ENCODE measurements at regions not wholly inside any gene's neighbourhood (a gene's known extent, or its start where the extent isn't known, plus 50 kb on each side); places are given as distances from the start of the nearest gene placed in this dataset.

DNA sequence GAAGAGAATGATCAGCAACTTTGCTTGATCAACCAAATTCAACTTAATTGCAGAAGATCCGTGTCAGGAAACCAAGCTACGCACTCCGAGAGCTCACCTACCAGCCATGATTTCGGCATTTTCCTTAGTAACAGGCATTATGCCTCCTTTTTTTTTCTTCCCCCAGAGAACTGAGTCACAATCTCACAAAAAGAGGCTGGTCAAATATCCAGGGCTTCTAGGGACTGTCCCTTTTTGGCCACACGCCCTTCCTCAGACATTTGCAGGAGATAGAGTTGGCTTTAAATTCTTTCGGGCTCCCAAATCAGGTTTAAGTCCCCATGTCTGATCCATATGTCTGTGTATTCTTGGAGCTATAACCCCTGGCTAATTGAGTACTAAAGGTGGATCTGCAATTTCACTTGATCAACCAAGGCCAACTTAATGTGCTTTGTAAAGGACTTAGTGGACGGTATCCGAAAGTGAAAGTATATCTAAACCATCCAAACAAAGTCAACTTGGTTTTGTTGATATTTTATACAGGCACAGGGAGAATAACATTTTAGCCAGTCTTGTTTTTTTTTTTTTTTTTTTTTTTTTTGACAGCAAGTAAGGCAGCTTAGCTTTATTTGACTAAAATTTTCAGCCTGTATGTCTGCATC, 100.8 kb upstream of the TBCA start:
- DNase-seq (ENCODE audit: low spot score) (no peak), ATAC-seq (ENCODE audit: insufficient number of reproducible peaks, low FRiP score, low read depth) (no peak)
- no peaks in the 10 kb centered on the region for H3K9me3 ChIP-seq
- no peaks in the 10 kb centered on the region for H3K36me3 ChIP-seq
- no peaks in the 10 kb centered on the region for H3K4me1 ChIP-seq (ENCODE audit: control insufficient read depth in 1 of 2, low read depth in 2 of 2)
- no peak overlapping the region for H3K27ac ChIP-seq
- H3K4me3 ChIP-seq = peak overlapping the region; percentile 13
- no peaks in the 10 kb centered on the region for H3K27me3 ChIP-seq (replicated peaks; ENCODE audit: insufficient read depth)
- TF ChIP-seq, protein P1, sequence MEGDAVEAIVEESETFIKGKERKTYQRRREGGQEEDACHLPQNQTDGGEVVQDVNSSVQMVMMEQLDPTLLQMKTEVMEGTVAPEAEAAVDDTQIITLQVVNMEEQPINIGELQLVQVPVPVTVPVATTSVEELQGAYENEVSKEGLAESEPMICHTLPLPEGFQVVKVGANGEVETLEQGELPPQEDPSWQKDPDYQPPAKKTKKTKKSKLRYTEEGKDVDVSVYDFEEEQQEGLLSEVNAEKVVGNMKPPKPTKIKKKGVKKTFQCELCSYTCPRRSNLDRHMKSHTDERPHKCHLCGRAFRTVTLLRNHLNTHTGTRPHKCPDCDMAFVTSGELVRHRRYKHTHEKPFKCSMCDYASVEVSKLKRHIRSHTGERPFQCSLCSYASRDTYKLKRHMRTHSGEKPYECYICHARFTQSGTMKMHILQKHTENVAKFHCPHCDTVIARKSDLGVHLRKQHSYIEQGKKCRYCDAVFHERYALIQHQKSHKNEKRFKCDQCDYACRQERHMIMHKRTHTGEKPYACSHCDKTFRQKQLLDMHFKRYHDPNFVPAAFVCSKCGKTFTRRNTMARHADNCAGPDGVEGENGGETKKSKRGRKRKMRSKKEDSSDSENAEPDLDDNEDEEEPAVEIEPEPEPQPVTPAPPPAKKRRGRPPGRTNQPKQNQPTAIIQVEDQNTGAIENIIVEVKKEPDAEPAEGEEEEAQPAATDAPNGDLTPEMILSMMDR (IDR thresholded peaks at IDR 0.05) = no peak

GRCh38 chr5:77876316-77876715, 100.2 kb upstream of the TBCA start:
- no peak overlapping the region for H3K4me3 ChIP-seq

GRCh38 chr5:77874691-77875090, 98.6 kb upstream of the TBCA start:
- no peak for DNase-seq (ENCODE audit: low spot score)
- H3K4me3 ChIP-seq = no peak overlapping the region
- no peaks in the 10 kb centered on the region for H3K9me3 ChIP-seq
- no peaks in the 10 kb centered on the region for H3K36me3 ChIP-seq
- ATAC-seq (ENCODE audit: insufficient number of reproducible peaks, low FRiP score, low read depth) = no peak
- H3K27ac ChIP-seq = no peak overlapping the region
- TF ChIP-seq, protein P1 (IDR thresholded peaks at IDR 0.05) = no peak
- no peaks in the 10 kb centered on the region for H3K4me1 ChIP-seq (ENCODE audit: control insufficient read depth in 1 of 2, low read depth in 2 of 2)
- no peaks in the 10 kb centered on the region for H3K27me3 ChIP-seq (replicated peaks; ENCODE audit: insufficient read depth)

More at GRCh38 chr5:77876316-77876715, 100.2 kb upstream of the TBCA start:
- DNase-seq (ENCODE audit: low spot score) = no peak
- H3K9me3 ChIP-seq = no peaks in the 10 kb centered on the region
- no peaks in the 10 kb centered on the region for H3K27me3 ChIP-seq (replicated peaks; ENCODE audit: insufficient read depth)
- no peak for ATAC-seq (ENCODE audit: insufficient number of reproducible peaks, low FRiP score, low read depth)
- H3K27ac ChIP-seq = no peak overlapping the region
- no peaks in the 10 kb centered on the region for H3K36me3 ChIP-seq
- TF ChIP-seq, protein P1 (IDR thresholded peaks at IDR 0.05) = no peak
- no peaks in the 10 kb centered on the region for H3K4me1 ChIP-seq (ENCODE audit: control insufficient read depth in 1 of 2, low read depth in 2 of 2)

DNA sequence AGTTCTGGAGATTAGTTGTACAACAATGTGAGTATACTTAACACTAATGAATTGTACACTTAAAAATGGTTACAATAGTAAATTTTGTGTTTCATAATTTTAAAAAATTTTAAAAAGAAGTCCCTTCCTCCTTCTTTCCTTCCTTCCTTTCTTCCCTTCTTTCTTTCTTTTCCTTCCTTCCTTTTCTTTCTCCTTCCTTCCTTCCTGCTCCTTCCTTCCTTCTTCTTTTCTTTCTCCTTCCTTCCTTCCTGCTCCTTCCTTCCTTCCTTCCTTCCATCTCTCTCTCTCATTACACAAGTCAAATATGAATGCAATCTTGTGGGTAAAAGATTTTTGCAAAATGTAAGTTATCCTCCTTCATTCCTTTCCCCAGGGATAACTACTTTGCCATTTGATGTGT, 97.1 kb upstream of the TBCA start:
- DNase-seq (ENCODE audit: low spot score) = no peak
- Histone ChIP-seq H3K4me1 (ENCODE audit: control insufficient read depth in 1 of 2, low read depth in 2 of 2) (no peaks in the 10 kb centered on the region), H3K9me3 (no peaks in the 10 kb centered on the region), H3K27ac (no peak overlapping the region), H3K4me3 (no peak overlapping the region), H3K36me3 (no peaks in the 10 kb centered on the region), H3K27me3 (replicated peaks; ENCODE audit: insufficient read depth) (no peaks in the 10 kb centered on the region)
- TF ChIP-seq, protein P1 (IDR thresholded peaks at IDR 0.05) = no peak
- ATAC-seq (ENCODE audit: insufficient number of reproducible peaks, low FRiP score, low read depth) = no peak

DNA sequence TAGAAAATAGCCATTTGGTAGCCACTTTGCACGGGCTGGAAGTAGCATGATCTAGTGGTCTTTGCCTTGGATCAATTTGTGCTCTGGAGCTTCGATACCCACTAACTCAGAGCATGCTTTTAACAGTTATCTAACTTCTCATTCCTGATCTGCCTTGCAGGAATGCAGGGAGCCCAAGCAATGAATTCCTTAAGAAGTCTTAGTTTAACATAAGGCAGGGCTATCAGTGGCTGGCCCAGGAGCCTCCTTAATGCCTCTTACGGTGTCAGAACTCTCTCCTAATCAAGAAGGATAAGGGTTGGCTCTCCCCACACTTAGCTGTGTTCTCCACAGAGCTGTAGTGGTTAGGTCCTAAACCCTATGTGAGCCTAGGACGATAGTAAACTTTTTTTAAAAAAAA, 95.8 kb upstream of the TBCA start:
- no peaks in the 10 kb centered on the region for H3K4me1 ChIP-seq (ENCODE audit: control insufficient read depth in 1 of 2, low read depth in 2 of 2)
- no peaks in the 10 kb centered on the region for H3K27me3 ChIP-seq (replicated peaks; ENCODE audit: insufficient read depth)
- H3K36me3 ChIP-seq = no peaks in the 10 kb centered on the region
- no peak overlapping the region for H3K4me3 ChIP-seq
- TF ChIP-seq, protein P1 (IDR thresholded peaks at IDR 0.05) = no peak
- no peak for DNase-seq (ENCODE audit: low spot score)
- no peaks in the 10 kb centered on the region for H3K9me3 ChIP-seq
- no peak for ATAC-seq (ENCODE audit: insufficient number of reproducible peaks, low FRiP score, low read depth)
- no peak overlapping the region for H3K27ac ChIP-seq

All from thoracic aorta (tissue), 2 donors.